ENCODE measurements at regions not wholly inside any gene's neighbourhood (a gene's known extent, or its start where the extent isn't known, plus 50 kb on each side); places are given as distances from the start of the nearest gene placed in this dataset.

DNA sequence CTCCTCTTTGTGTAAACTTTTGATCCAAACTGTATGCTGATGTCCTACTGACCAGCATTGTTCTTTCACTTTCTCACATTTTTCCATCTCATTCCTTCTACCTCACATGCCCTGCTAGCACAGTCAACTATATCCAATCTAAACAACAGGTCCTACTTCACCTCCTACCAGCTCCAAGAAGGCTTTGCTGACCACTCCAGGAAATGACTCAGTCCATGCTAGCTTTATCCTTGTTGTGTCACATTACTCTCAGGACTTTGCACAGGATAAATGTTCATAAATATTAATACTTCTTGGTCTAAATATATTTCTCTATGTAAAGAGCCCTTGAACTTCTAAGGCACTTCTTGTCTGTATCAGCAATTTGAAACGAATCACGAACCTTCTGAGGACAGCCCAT is 64.9 kb upstream of the PCED1B start:
- POLR2A ChIA-PET = no interaction called here
- H3K4me2 ChIP-seq (ENCODE audit: insufficient read depth, low read length) = no peak overlapping the region

More for the DNA sequence above, 64.9 kb upstream of the PCED1B start:
- in situ Hi-C loops (cut with MboI) (loop anchor here (25.0 kb wide), 2 partner anchors 677 to 877 kb away; no protein-coding TSS in a partner anchor), intact Hi-C loops (cut with micrococcal nuclease) (no loop called here)
- no peaks in the 10 kb centered on the region for H3K4me1 ChIP-seq (replicated peaks in 1 of 2; ENCODE audit: control insufficient read depth in 2 of 2, insufficient read depth in 2 of 2, low read length in 2 of 2)
- H2AFZ ChIP-seq (ENCODE audit: low read depth, low read length) = no peak overlapping the region
- H3K36me3 ChIP-seq (ENCODE audit: control insufficient read depth, insufficient read depth, low read length) = no peaks in the 10 kb centered on the region
- 0% methylated on average over 2 of the region's 2 CpGs for WGBS (ENCODE audit: insufficient coverage, low coverage, missing lambda C conversion rate)
- CTCF ChIA-PET (ENCODE audit: low intra/inter-chr PET ratio) = no interaction called here
- H3K27ac ChIP-seq (ENCODE audit: extremely low read depth, low read depth, low read length) = no peak overlapping the region
- no peaks in the 10 kb centered on the region for H3K27me3 ChIP-seq (ENCODE audit: control insufficient read depth in 2 of 2, insufficient read depth in 2 of 2, low read length in 2 of 2)
- BruUV-seq (replicated peaks) = no TSS peak
- H3K79me2 ChIP-seq (ENCODE audit: control insufficient read depth, insufficient read depth, low read length) = no peaks in the 10 kb centered on the region
- TF ChIP-seq, protein P1, sequence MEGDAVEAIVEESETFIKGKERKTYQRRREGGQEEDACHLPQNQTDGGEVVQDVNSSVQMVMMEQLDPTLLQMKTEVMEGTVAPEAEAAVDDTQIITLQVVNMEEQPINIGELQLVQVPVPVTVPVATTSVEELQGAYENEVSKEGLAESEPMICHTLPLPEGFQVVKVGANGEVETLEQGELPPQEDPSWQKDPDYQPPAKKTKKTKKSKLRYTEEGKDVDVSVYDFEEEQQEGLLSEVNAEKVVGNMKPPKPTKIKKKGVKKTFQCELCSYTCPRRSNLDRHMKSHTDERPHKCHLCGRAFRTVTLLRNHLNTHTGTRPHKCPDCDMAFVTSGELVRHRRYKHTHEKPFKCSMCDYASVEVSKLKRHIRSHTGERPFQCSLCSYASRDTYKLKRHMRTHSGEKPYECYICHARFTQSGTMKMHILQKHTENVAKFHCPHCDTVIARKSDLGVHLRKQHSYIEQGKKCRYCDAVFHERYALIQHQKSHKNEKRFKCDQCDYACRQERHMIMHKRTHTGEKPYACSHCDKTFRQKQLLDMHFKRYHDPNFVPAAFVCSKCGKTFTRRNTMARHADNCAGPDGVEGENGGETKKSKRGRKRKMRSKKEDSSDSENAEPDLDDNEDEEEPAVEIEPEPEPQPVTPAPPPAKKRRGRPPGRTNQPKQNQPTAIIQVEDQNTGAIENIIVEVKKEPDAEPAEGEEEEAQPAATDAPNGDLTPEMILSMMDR (IDR thresholded peaks at IDR 0.05 in 2 of 3, conservative IDR thresholded peaks at IDR 0.05 in 1 of 3; ENCODE audit: insufficient read depth in 2 of 3, low read depth in 1 of 3, low read length in 3 of 3) = no peak
- TF ChIP-seq, protein P2, sequence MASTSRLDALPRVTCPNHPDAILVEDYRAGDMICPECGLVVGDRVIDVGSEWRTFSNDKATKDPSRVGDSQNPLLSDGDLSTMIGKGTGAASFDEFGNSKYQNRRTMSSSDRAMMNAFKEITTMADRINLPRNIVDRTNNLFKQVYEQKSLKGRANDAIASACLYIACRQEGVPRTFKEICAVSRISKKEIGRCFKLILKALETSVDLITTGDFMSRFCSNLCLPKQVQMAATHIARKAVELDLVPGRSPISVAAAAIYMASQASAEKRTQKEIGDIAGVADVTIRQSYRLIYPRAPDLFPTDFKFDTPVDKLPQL (IDR thresholded peaks at IDR 0.05; ENCODE audit: extremely low read depth, insufficient read length) = no peak
- TF ChIP-seq SMAD3 (CRISPR knock-in tag; conservative IDR thresholded peaks at IDR 0.05) = no peak
- TF ChIP-seq NFE2 (IDR thresholded peaks at IDR 0.05; ENCODE audit: low read depth) = no peak
- no peak for TF ChIP-seq ZNF408 (CRISPR knock-in tag; IDR thresholded peaks at IDR 0.05; ENCODE audit: low read depth)
- 0 out of 2 replicates have a peak, but pooled peaks have one; percentile 21 for TF ChIP-seq FOSL1 (tag; conservative IDR thresholded peaks at IDR 0.05)
- TF ChIP-seq, protein P3, sequence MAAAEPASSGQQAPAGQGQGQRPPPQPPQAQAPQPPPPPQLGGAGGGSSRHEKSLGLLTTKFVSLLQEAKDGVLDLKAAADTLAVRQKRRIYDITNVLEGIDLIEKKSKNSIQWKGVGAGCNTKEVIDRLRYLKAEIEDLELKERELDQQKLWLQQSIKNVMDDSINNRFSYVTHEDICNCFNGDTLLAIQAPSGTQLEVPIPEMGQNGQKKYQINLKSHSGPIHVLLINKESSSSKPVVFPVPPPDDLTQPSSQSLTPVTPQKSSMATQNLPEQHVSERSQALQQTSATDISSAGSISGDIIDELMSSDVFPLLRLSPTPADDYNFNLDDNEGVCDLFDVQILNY (CRISPR knock-in tag; IDR thresholded peaks at IDR 0.05) = no peak
- no peak for TF ChIP-seq NFE2L1 (tag; IDR thresholded peaks at IDR 0.05; ENCODE audit: borderline replicate concordance, low read depth)
- no peak for ATAC-seq
- no peak overlapping the region for H3K4me3 ChIP-seq
- H3K9me1 ChIP-seq (ENCODE audit: control insufficient read depth, insufficient read depth, low read length) = no peaks in the 10 kb centered on the region
- peak; percentile 6 for FAIRE-seq
- DNase-seq (ENCODE audit: extremely low read depth in 1 of 4, low spot score in 3 of 4) = no peak
- no peaks in the 10 kb centered on the region for H3K9me3 ChIP-seq (replicated peaks; ENCODE audit: control insufficient read depth, insufficient read depth, low read depth, low read length)
- no peaks in the 10 kb centered on the region for H4K20me1 ChIP-seq (replicated peaks; ENCODE audit: control insufficient read depth, insufficient read depth, low read length)
- no peak overlapping the region for H3K9ac ChIP-seq (ENCODE audit: insufficient read depth in 1 of 2, low read depth in 2 of 2, low read length in 2 of 2)

Data from K562 (cell line).